ENCODE measurements at regions not wholly inside any gene's neighbourhood (a gene's known extent, or its start where the extent isn't known, plus 50 kb on each side); places are given as distances from the start of the nearest gene placed in this dataset.

DNA sequence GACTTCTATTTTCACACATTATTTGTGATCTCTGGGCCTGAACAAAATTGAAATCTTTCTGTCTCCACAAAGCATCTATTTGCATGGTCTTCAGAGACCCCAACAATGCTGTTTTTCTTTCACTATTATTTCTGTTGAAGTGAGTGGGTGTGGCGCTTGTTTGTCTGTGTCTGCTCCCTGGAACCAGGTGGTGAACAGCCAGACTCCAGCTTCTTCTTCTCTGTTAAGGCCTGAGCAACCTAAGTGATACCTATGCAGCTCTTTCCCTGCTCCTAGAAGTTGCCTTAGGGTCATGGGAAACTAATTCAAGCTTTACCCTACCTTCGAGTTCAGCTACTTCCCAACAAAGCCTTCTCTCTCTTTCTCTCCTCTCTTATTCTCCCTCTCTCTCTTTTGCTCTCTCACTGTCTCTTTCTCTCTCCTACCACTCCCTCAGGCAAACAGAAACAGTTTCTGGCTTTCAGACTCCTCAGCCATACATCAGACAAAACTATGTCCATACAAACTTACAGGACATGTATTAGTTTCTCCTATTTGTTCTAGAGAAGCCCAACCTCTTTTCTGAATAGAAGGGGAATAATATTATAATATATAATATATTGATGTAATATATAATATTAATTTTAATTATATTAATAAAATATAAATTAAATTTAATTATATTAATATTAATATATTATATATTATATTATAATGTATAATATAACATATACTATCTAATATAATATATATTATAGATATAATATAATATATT, 552.5 kb downstream of the DSC3 start:
- Histone ChIP-seq H3K27ac (ENCODE audit: extremely low read length, insufficient read depth, low read length) (no peak overlapping the region), H3K9me3 (ENCODE audit: low read length) (no peaks in the 10 kb centered on the region), H3K27me3 (ENCODE audit: control insufficient read depth in 1 of 2, insufficient read depth in 2 of 2, low read length in 2 of 2) (no peaks in the 10 kb centered on the region), H2AFZ (ENCODE audit: low read length) (no peak overlapping the region), H3K4me1 (ENCODE audit: insufficient read depth, low read length) (no peaks in the 10 kb centered on the region), H3K4me2 (ENCODE audit: low read depth, low read length) (no peak overlapping the region), H4K20me1 (ENCODE audit: insufficient read depth, low read length) (no peaks in the 10 kb centered on the region), H3K4me3 (replicated peaks in 1 of 3; ENCODE audit: insufficient read depth in 1 of 3, low read depth in 2 of 3, low read length in 3 of 3) (no peak overlapping the region), H3K9ac (ENCODE audit: insufficient read depth, low read depth, low read length) (no peak overlapping the region), H3K79me2 (ENCODE audit: insufficient read depth, low read length) (no peaks in the 10 kb centered on the region), H3K36me3 (replicated peaks in 1 of 2; ENCODE audit: control insufficient read depth in 1 of 2, insufficient read depth in 2 of 2, low read length in 2 of 2) (no peaks in the 10 kb centered on the region)
- WGBS (ENCODE audit: low lambda C conversion rate): 9% methylated on average over 2 of the region's 2 CpGs
- no peak for TF ChIP-seq SATB2 (CRISPR knock-in tag; IDR thresholded peaks at IDR 0.05)
- TF ChIP-seq MNT (IDR thresholded peaks at IDR 0.05): no peak
- TF ChIP-seq ZNF24 (IDR thresholded peaks at IDR 0.05): no peak
- no peak for TF ChIP-seq AFF4 (CRISPR knock-in tag; IDR thresholded peaks at IDR 0.05)
- no peak for TF ChIP-seq ZNF530 (CRISPR knock-in tag; IDR thresholded peaks at IDR 0.05; ENCODE audit: low read depth)
- no peak for TF ChIP-seq ZNF253 (CRISPR knock-in tag; IDR thresholded peaks at IDR 0.05; ENCODE audit: borderline replicate concordance)
- TF ChIP-seq RXRB (CRISPR knock-in tag; IDR thresholded peaks at IDR 0.05; ENCODE audit: borderline replicate concordance): no peak
- TF ChIP-seq CSRNP1 (CRISPR knock-in tag; IDR thresholded peaks at IDR 0.05): no peak
- TF ChIP-seq HOXA3 (CRISPR knock-in tag; IDR thresholded peaks at IDR 0.05): no peak
- TF ChIP-seq ZNF224 (CRISPR knock-in tag; IDR thresholded peaks at IDR 0.05): no peak
- DNase-seq (ENCODE audit: low spot score): no peak
- BruUV-seq (replicated peaks): no TSS peak
- ChIA-PET POLR2A (no interaction called here), CTCF (ENCODE audit: low intra/inter-chr PET ratio, low total read pairs) (no interaction called here)
- FAIRE-seq: no peak
- no peak for ATAC-seq
- in situ Hi-C loops (cut with HindIII; ENCODE audit: extremely low pct_ligation_motif_present, low pct_unique_long_range_greater_than_20kb): no loop called here
- intact Hi-C loops (cut with micrococcal nuclease; ENCODE audit: unreplicated experiment): no loop called here
